WTC11 (cell line): ENCODE measurements at regions not wholly inside any gene's neighbourhood (a gene's known extent, or its start where the extent isn't known, plus 50 kb on each side); places are given as distances from the start of the nearest gene placed in this dataset.

ENCODE experiments used
- KAT7 ChIP-seq: sonication (generic); formaldehyde crosslinking; IDR thresholded peaks from 2 replicates; pipeline ENCODE4 v1.8.1; 2023; ENCODE audit warnings: missing genetic modification reagents, mild to moderate bottlenecking, borderline replicate concordance
- NR2C2 ChIP-seq: sonication (generic); formaldehyde crosslinking; IDR thresholded peaks from 2 replicates; pipeline ENCODE4 v1.8.0; 2022; ENCODE audit warnings: mild to moderate bottlenecking, missing genetic modification reagents
- TF ChIP-seq, protein P1 (sequence below): sonication (generic); formaldehyde crosslinking; IDR thresholded peaks from 2 replicates; pipeline ENCODE4 v1.8.1; 2022; ENCODE audit warnings: low read depth, missing genetic modification reagents, borderline replicate concordance
- TF ChIP-seq, protein P2 (sequence below): fragments of 200-600 bp; IDR thresholded peaks from 2 replicates; pipeline ENCODE4 v1.8.0; 2022; ENCODE audit warnings: antibody characterized with exemption
- TF ChIP-seq, protein P3 (sequence below): fragments of 250-450 bp; sonication (Bioruptor Pico); IDR thresholded peaks from 2 replicates; pipeline ENCODE4 v1.9.0; 2021; ENCODE audit warnings: mild to moderate bottlenecking
- TF ChIP-seq, protein P4 (sequence below): sonication (generic); formaldehyde crosslinking; IDR thresholded peaks from 2 replicates; pipeline ENCODE4 v1.8.1; 2023; ENCODE audit warnings: mild to moderate bottlenecking, moderate library complexity, missing genetic modification reagents

DNA sequence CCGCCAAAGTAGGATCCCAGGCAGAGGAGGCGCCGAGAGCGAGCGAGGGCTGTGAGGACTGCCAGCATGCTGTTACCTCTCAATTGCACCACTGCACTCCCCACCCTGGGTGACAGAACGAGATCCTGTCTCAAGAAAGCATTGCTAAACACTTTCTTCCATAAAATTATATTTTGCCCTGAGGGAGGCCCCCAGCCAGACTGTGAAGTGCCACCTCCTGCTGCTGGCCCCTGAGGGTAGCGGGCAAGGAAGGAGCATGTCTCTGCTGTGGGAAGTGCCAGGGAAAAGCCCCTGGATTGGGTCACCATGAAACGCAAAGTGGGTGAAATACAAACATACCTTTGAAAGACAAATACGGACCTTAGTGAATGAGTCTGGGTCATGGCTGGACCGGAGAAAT is 78.0 kb upstream of the AMZ2 start:
- TF ChIP-seq NR2C2 (CRISPR knock-in tag) (no peak), KAT7 (CRISPR knock-in tag) (no peak)
- TF ChIP-seq, protein P1, sequence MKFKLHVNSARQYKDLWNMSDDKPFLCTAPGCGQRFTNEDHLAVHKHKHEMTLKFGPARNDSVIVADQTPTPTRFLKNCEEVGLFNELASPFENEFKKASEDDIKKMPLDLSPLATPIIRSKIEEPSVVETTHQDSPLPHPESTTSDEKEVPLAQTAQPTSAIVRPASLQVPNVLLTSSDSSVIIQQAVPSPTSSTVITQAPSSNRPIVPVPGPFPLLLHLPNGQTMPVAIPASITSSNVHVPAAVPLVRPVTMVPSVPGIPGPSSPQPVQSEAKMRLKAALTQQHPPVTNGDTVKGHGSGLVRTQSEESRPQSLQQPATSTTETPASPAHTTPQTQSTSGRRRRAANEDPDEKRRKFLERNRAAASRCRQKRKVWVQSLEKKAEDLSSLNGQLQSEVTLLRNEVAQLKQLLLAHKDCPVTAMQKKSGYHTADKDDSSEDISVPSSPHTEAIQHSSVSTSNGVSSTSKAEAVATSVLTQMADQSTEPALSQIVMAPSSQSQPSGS (CRISPR knock-in tag) = no peak
- TF ChIP-seq, protein P2, sequence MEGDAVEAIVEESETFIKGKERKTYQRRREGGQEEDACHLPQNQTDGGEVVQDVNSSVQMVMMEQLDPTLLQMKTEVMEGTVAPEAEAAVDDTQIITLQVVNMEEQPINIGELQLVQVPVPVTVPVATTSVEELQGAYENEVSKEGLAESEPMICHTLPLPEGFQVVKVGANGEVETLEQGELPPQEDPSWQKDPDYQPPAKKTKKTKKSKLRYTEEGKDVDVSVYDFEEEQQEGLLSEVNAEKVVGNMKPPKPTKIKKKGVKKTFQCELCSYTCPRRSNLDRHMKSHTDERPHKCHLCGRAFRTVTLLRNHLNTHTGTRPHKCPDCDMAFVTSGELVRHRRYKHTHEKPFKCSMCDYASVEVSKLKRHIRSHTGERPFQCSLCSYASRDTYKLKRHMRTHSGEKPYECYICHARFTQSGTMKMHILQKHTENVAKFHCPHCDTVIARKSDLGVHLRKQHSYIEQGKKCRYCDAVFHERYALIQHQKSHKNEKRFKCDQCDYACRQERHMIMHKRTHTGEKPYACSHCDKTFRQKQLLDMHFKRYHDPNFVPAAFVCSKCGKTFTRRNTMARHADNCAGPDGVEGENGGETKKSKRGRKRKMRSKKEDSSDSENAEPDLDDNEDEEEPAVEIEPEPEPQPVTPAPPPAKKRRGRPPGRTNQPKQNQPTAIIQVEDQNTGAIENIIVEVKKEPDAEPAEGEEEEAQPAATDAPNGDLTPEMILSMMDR = no peak
- TF ChIP-seq, protein P3, sequence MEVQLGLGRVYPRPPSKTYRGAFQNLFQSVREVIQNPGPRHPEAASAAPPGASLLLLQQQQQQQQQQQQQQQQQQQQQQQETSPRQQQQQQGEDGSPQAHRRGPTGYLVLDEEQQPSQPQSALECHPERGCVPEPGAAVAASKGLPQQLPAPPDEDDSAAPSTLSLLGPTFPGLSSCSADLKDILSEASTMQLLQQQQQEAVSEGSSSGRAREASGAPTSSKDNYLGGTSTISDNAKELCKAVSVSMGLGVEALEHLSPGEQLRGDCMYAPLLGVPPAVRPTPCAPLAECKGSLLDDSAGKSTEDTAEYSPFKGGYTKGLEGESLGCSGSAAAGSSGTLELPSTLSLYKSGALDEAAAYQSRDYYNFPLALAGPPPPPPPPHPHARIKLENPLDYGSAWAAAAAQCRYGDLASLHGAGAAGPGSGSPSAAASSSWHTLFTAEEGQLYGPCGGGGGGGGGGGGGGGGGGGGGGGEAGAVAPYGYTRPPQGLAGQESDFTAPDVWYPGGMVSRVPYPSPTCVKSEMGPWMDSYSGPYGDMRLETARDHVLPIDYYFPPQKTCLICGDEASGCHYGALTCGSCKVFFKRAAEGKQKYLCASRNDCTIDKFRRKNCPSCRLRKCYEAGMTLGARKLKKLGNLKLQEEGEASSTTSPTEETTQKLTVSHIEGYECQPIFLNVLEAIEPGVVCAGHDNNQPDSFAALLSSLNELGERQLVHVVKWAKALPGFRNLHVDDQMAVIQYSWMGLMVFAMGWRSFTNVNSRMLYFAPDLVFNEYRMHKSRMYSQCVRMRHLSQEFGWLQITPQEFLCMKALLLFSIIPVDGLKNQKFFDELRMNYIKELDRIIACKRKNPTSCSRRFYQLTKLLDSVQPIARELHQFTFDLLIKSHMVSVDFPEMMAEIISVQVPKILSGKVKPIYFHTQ (CRISPR knock-in tag) = no peak
- TF ChIP-seq, protein P4, sequence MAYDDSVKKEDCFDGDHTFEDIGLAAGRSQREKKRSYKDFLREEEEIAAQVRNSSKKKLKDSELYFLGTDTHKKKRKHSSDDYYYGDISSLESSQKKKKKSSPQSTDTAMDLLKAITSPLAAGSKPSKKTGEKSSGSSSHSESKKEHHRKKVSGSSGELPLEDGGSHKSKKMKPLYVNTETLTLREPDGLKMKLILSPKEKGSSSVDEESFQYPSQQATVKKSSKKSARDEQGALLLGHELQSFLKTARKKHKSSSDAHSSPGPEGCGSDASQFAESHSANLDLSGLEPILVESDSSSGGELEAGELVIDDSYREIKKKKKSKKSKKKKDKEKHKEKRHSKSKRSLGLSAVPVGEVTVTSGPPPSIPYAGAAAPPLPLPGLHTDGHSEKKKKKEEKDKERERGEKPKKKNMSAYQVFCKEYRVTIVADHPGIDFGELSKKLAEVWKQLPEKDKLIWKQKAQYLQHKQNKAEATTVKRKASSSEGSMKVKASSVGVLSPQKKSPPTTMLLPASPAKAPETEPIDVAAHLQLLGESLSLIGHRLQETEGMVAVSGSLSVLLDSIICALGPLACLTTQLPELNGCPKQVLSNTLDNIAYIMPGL = no peak
